Adrenal gland (tissue), 9 donors: ENCODE measurements at regions not wholly inside any gene's neighbourhood (a gene's known extent, or its start where the extent isn't known, plus 50 kb on each side); places are given as distances from the start of the nearest gene placed in this dataset.

Source experiments
- DNase-seq, 7 donors: peaks; one replicate each; pipeline ENCODE4 v3.0.0-alpha.2; 2019 to 2020
- H3K27ac ChIP-seq, 5 donors: fragments of 200-600 bp; sonication (generic) in 4 of 5; 1 replicate in 3 of 5; 2 replicates in 2 of 5; pipeline versions ENCODE4 v1.5.1 to v1.8.0; 2016 to 2020; ENCODE audit warnings: mild to moderate bottlenecking in 1 of 5
- H3K27me3 ChIP-seq: fragments of 200-600 bp; 2 replicates; pipeline ENCODE4 v1.8.0; 2021
- H3K36me3 ChIP-seq, 2 donors: fragments of 200-600 bp; replicated peaks in 1 of 2; 1 replicate in 1 of 2; 2 replicates in 1 of 2; pipeline versions ENCODE4 v1.5.1 to v1.8.0; 2018 to 2022
- H3K4me1 ChIP-seq, 2 donors: fragments of 200-600 bp; replicated peaks in 1 of 2; 1 replicate in 1 of 2; 2 replicates in 1 of 2; pipeline versions ENCODE4 v1.5.1 to v1.8.0; 2018 to 2021
- H3K4me3 ChIP-seq, 4 donors: fragments of 200-600 bp; sonication (generic) in 3 of 4; one replicate each; pipeline ENCODE4 v1.5.1; 2016 to 2018
- H3K9me3 ChIP-seq, 3 donors: fragments of 200-600 bp; sonication (generic) in 1 of 3; replicated peaks in 1 of 3; 1 replicate in 2 of 3; 2 replicates in 1 of 3; pipeline versions ENCODE4 v1.5.1 to v1.8.0; 2016 to 2021
- POLR2A ChIP-seq, 2 donors: fragments of 450-650 bp; IDR thresholded peaks; one replicate each; pipeline ENCODE4 v1.6.1; 2017; ENCODE audit warnings: antibody characterized with exemption in 2 of 2, mild to moderate bottlenecking in 2 of 2, moderate library complexity in 1 of 2
- WGBS, 4 donors: extraction: QIAGEN DNeasy Blood & Tissue Kit in 2 of 4; methylation state at CpG; one replicate each; pipeline versions ENCODE4 v1.1.5 to v1.1.7; 2013 to 2017; 5-methylcytosine and 5-hydroxymethylcytosine counted together
- intact Hi-C, 2 donors: fragments of 100-400 bp; cut with DNase I; formaldehyde crosslinking; loops; one replicate each; pipeline versions ENCODE4 v1.14.1 to v1.15.0; 2022 to 2023
- TF ChIP-seq, protein P1 (sequence below), 6 experiments: fragments of 450-650 bp in 4 of 6; fragments of 200-600 bp in 2 of 6; sonication (generic) in 1 of 6; IDR thresholded peaks; 1 replicate in 5 of 6; 2 replicates in 1 of 6; pipeline versions ENCODE4 v1.5.1 to v1.8.0; 2016 to 2021; ENCODE audit warnings: antibody characterized with exemption in 6 of 6, mild to moderate bottlenecking in 2 of 6, moderate library complexity in 1 of 6
- donor health status: healthy with polysubstance abuse.
- donor health status: Bipolar disorder and iron deficiency.
- donor health status: DM: yes; HTN: yes; CAD: no.
- donor health status: DM: no; HTN: no; CAD: no.
- donor health status: DM: no; HTN: no; CAD: no.

DNA sequence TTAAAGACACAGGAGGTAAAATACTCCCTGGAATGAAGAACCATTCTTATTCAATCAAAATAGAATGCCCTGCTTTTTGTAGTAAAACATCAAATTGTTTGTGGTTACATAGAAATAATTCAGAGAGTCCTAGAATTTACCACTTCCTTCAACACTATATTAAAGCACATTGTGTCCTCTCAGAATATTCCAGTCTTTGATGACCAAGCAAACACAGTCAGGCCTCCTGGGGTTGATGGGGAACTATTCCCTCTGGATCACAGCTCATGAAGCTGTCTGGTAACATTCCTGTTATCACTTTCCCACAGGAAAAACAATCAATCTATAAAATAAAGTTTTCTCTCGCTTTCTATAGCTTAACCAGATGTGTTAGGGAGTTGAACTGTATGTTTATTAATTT lies 389.3 kb downstream of the KCNA4 start:
- TF ChIP-seq, protein P1, sequence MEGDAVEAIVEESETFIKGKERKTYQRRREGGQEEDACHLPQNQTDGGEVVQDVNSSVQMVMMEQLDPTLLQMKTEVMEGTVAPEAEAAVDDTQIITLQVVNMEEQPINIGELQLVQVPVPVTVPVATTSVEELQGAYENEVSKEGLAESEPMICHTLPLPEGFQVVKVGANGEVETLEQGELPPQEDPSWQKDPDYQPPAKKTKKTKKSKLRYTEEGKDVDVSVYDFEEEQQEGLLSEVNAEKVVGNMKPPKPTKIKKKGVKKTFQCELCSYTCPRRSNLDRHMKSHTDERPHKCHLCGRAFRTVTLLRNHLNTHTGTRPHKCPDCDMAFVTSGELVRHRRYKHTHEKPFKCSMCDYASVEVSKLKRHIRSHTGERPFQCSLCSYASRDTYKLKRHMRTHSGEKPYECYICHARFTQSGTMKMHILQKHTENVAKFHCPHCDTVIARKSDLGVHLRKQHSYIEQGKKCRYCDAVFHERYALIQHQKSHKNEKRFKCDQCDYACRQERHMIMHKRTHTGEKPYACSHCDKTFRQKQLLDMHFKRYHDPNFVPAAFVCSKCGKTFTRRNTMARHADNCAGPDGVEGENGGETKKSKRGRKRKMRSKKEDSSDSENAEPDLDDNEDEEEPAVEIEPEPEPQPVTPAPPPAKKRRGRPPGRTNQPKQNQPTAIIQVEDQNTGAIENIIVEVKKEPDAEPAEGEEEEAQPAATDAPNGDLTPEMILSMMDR (IDR thresholded peaks at IDR 0.05), result no peak
- TF ChIP-seq POLR2A (IDR thresholded peaks at IDR 0.05), result no peak
- H3K27me3 ChIP-seq, result no peaks in the 10 kb centered on the region
- WGBS, 4 donors, result 80 to 91% (median 86%) methylated on average over 1 of the region's 1 CpG

DNA sequence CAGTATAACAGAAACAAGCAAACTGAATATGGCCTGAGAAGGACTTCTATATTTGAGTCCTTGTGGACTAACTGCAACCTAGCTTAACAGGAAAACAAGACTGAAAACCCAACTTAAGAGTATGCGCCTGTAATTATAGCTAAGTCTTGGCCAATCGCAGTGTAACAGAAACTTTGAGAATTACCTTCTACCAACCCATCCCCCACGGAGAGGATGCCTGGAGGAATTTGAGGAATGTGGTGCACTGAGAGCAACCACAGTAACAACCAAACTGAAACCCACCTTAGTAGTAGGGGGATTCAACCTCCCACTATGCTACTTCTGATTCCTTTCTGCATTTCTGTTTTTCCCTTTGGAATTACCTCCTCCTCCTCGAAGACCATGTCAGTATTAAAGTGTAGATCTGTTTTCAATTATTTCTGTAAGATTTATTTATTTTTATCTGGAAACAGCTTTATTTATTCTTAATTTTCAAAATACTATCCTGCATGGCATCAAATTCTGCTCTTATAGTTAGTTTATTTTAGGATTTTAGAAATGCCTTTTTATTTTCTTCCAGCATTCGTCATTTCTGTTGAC lies 393.6 kb downstream of the KCNA4 start:
- 47 to 56% (median 53%) methylated on average over 5 of the region's 5 CpGs for WGBS, 4 donors
- H3K4me3 ChIP-seq, result no peak overlapping the region
- no peaks in the 10 kb centered on the region for H3K4me1 ChIP-seq
- intact Hi-C loops, result no loop called here
- no peaks in the 10 kb centered on the region for H3K9me3 ChIP-seq
- TF ChIP-seq, protein P1 (IDR thresholded peaks at IDR 0.05), result no peak
- no peak for TF ChIP-seq POLR2A (IDR thresholded peaks at IDR 0.05)
- H3K27ac ChIP-seq, result no peak overlapping the region
- no peaks in the 10 kb centered on the region for H3K36me3 ChIP-seq
- no peaks in the 10 kb centered on the region for H3K27me3 ChIP-seq
- no peak for DNase-seq

More for the DNA sequence above, 389.3 kb downstream of the KCNA4 start:
- no peak overlapping the region for H3K4me3 ChIP-seq
- intact Hi-C loops, result no loop called here
- H3K4me1 ChIP-seq, result no peaks in the 10 kb centered on the region
- no peak for DNase-seq
- H3K36me3 ChIP-seq, result no peaks in the 10 kb centered on the region
- no peaks in the 10 kb centered on the region for H3K9me3 ChIP-seq
- no peak overlapping the region for H3K27ac ChIP-seq

DNA sequence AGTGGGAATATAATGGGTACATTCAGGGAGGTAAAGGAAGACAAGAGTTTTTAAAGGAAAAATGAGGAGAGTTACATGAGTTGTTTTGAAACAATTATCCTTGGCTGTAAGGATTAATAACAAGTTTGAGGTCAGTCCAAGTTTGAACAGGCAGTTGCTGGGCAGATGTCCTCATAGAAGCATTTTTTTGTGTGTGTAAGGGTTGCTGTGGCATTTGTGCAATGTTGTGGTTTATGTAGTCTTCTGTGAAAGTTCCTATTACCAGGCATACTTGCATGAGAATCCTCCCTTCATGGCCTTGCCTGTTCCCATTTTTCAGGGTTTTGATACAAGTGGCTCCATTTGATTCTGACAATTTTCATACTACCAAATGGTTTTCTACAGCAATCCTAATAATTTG lies 400.2 kb downstream of the KCNA4 start:
- no peaks in the 10 kb centered on the region for H3K36me3 ChIP-seq
- H3K27ac ChIP-seq, result no peak overlapping the region
- intact Hi-C loops, result no loop called here
- no peak overlapping the region for H3K4me3 ChIP-seq
- H3K27me3 ChIP-seq, result no peaks in the 10 kb centered on the region
- TF ChIP-seq, protein P1 (IDR thresholded peaks at IDR 0.05), result no peak
- no peak for TF ChIP-seq POLR2A (IDR thresholded peaks at IDR 0.05)
- no peaks in the 10 kb centered on the region for H3K4me1 ChIP-seq
- DNase-seq, result peak in 1 of 7 donors; percentile 4
- no peaks in the 10 kb centered on the region for H3K9me3 ChIP-seq

DNA sequence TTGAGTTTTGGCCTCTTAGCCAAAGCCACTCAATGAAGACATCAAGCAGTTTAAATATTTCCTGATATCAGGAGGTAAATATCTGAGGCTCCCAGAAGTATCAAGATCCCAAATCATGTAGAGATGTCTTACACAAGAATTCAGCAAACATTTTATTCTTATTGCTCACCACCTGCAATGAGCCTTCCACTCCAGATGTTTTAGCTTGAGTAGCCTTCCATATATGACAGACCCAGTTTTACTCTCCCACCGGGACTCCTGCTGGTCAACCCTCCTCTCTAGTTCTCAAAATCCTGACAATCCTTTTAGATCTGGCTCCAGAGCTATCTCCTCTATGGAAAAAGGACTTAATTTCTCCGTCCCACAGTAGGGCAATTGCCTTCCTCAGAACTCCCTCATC lies 404.4 kb downstream of the KCNA4 start:
- Histone ChIP-seq H3K36me3 (no peaks in the 10 kb centered on the region), H3K27ac (no peak overlapping the region), H3K4me1 (peaks cover 3 to 5% of the 10 kb centered on the region in 2 donors), H3K9me3 (no peaks in the 10 kb centered on the region), H3K4me3 (no peak overlapping the region), H3K27me3 (no peaks in the 10 kb centered on the region)
- no peak for TF ChIP-seq POLR2A (IDR thresholded peaks at IDR 0.05)
- TF ChIP-seq, protein P1 (IDR thresholded peaks at IDR 0.05), result no peak
- no peak for DNase-seq
- intact Hi-C loops, result no loop called here
- WGBS, 4 donors, result 89 to 97% (median 93%) methylated on average over 2 of the region's 2 CpGs
